Mesothelial cell of epicardium (in vitro differentiated cells): ENCODE measurements at regions not wholly inside any gene's neighbourhood (a gene's known extent, or its start where the extent isn't known, plus 50 kb on each side); places are given as distances from the start of the nearest gene placed in this dataset.
"Not testable (repeated sequence)": the region's sequence is repeated elsewhere in the genome, so short reads cannot be mapped to it uniquely, and the experiment has no call there.

Source experiments
- DNase-seq, 2 experiments: peaks; one replicate each; pipeline ENCODE4 v3.0.0; 2021; ENCODE audit warnings: low spot score in 2 of 2; ENCODE audit not compliant: unreplicated experiment in 2 of 2
- H3K27ac Mint-ChIP-seq: 2 replicates; pipeline ENCODE4 v1.8.0; 2021; ENCODE audit warnings: mixed read lengths
- H3K27me3 Mint-ChIP-seq: 2 replicates; pipeline ENCODE4 v1.8.0; 2021; ENCODE audit warnings: low read depth, mixed read lengths
- H3K36me3 Mint-ChIP-seq: 2 replicates; pipeline ENCODE4 v1.8.0; 2021; ENCODE audit warnings: mixed read lengths
- H3K4me1 Mint-ChIP-seq: 2 replicates; pipeline ENCODE4 v1.8.0; 2021; ENCODE audit warnings: mixed read lengths
- H3K4me3 Mint-ChIP-seq: 2 replicates; pipeline ENCODE4 v1.8.0; 2021; ENCODE audit warnings: mild to moderate bottlenecking, moderate library complexity, mixed read lengths
- H3K9me3 Mint-ChIP-seq: 2 replicates; pipeline ENCODE4 v1.8.0; 2021; ENCODE audit warnings: mixed read lengths
- CTCF ChIP-seq: fragments of 200-600 bp; sonication (generic); IDR thresholded peaks from one replicate; pipeline ENCODE4 v1.5.0; 2021; ENCODE audit warnings: antibody characterized with exemption; ENCODE audit not compliant: unreplicated experiment

GRCh38 chr6:86122086-86122485, 479.4 kb upstream of the SYNCRIP start:
- Mint-ChIP-seq H3K4me3 (no peak overlapping the region), H3K27me3 (no peaks in the 10 kb centered on the region), H3K36me3 (no peaks in the 10 kb centered on the region), H3K9me3 (no peaks in the 10 kb centered on the region), H3K27ac (no peak overlapping the region), H3K4me1 (peaks cover 4% of the 10 kb centered on the region)
- TF ChIP-seq CTCF: no peak
- DNase-seq: no peak

DNA sequence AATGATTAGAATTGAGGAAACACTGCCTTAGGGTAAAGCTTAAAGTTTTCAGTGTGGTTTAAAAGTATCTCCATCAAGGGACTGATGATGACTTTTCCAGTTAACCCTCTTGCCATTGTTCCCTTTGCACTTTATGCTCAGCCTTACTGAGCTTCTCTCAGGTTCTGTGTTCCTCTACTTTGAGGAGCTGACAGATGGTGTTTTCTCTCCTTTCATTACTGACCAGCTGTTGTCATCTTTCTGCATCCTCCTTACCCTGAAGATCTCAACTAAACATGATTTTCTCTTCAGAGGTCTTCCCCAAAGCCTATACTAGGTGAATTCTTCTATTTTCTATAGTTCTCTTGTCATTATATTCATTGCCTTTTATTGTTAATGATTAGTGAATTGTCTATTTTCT, 475.6 kb upstream of the SYNCRIP start:
- H3K27me3 Mint-ChIP-seq: no peaks in the 10 kb centered on the region
- peaks cover 16% of the 10 kb centered on the region for H3K9me3 Mint-ChIP-seq
- no peak for DNase-seq
- H3K27ac Mint-ChIP-seq: no peak overlapping the region
- no peaks in the 10 kb centered on the region for H3K36me3 Mint-ChIP-seq
- no peak overlapping the region for H3K4me3 Mint-ChIP-seq
- no peak for TF ChIP-seq CTCF
- peaks cover 4% of the 10 kb centered on the region for H3K4me1 Mint-ChIP-seq

GRCh38 chr6:86107985-86108384, 465.3 kb upstream of the SYNCRIP start:
- H3K27ac Mint-ChIP-seq: no peak overlapping the region
- H3K36me3 Mint-ChIP-seq: peaks cover 5% of the 10 kb centered on the region
- no peak for DNase-seq
- no peaks in the 10 kb centered on the region for H3K27me3 Mint-ChIP-seq
- peaks cover 26% of the 10 kb centered on the region for H3K9me3 Mint-ChIP-seq
- H3K4me3 Mint-ChIP-seq: no peak overlapping the region
- no peaks in the 10 kb centered on the region for H3K4me1 Mint-ChIP-seq
- no peak for TF ChIP-seq CTCF

DNA sequence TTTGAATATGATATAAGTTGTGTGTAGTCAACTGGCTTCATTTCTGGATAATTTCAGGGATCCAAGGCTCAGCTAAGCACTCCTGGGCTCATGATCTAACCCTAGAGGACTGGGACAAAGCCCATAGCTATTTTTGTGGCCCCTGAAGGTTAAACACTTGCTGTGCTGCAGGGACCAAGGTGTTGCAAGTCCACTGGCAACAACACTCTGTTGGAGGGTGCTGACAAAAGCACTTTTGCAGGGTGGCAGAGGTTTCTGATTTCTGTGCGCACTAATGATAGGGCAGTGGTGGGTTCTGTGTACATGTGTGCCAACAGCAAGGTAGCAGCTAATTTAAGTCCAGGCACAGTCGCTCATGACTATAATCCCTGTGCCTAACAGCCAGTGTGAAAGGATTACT, 445.3 kb upstream of the SYNCRIP start:
- no peaks in the 10 kb centered on the region for H3K27me3 Mint-ChIP-seq
- no peak overlapping the region for H3K4me3 Mint-ChIP-seq
- H3K4me1 Mint-ChIP-seq: no peaks in the 10 kb centered on the region

GRCh38 chr6:86079938-86080337, 437.3 kb upstream of the SYNCRIP start:
- Mint-ChIP-seq H3K36me3 (no peaks in the 10 kb centered on the region), H3K9me3 (peaks cover 27% of the 10 kb centered on the region), H3K4me1 (no peaks in the 10 kb centered on the region), H3K27ac (no peak overlapping the region), H3K4me3 (no peak overlapping the region), H3K27me3 (no peaks in the 10 kb centered on the region)
- no peak for DNase-seq
- TF ChIP-seq CTCF: no peak

More for the DNA sequence above, 445.3 kb upstream of the SYNCRIP start:
- Mint-ChIP-seq H3K36me3 (no peaks in the 10 kb centered on the region), H3K27ac (no peak overlapping the region), H3K9me3 (peaks cover 43% of the 10 kb centered on the region)
- no peak for TF ChIP-seq CTCF
- DNase-seq: no peak

DNA sequence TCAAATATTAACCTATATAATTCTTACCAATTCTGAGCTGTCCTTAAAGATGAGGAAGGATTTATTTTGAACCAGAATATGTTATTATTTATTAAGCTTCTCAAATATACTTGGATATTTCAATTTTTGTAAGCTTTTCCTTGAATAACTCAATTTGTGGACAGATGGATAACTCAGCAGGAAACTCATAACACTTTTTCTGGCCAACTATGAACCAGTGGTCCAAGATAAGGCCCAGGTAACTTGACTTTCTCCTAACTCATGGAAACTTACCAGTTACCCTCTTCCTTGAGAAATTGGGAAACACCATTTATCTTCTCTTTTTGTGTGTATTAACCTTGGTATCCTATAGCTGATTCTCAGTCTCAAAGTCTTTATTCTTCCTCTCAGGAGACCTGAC, 427.5 kb upstream of the SYNCRIP start:
- no peak for TF ChIP-seq CTCF
- Mint-ChIP-seq H3K27me3 (no peaks in the 10 kb centered on the region), H3K36me3 (no peaks in the 10 kb centered on the region), H3K4me1 (no peaks in the 10 kb centered on the region), H3K4me3 (no peak overlapping the region), H3K27ac (no peak overlapping the region), H3K9me3 (peaks cover 5% of the 10 kb centered on the region)
- DNase-seq: no peak

DNA sequence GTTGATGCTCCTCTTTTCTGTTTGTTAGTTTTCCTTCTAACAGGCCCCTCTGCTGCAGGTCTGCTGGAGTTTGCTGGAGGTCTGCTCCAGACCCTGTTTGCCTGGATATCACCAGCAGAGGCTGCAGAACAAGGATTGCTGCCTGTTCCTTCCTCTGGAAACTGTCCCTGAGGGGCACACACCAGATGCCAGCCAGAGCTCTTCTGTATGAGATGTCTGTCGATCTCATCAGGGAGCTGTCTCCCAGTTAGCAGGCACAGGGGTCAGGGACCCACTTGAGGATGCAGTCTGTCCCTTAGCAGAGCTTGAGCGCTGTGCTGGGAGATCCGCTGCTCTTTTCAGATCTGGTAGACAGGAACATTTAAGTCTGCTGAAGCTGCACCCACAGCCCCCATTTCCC, 422.3 kb upstream of the SYNCRIP start:
- not testable (repeated sequence) for DNase-seq
- H3K9me3 Mint-ChIP-seq: peaks cover 12% of the 10 kb centered on the region

GRCh38 chr6:86057293-86057980, 414.8 kb upstream of the SYNCRIP start:
- H3K4me1 Mint-ChIP-seq, H3K27ac Mint-ChIP-seq, H3K36me3 Mint-ChIP-seq, H3K27me3 Mint-ChIP-seq, DNase-seq: not testable (repeated sequence)
- H3K9me3 Mint-ChIP-seq: peaks cover 21% of the 10 kb centered on the region
- H3K4me3 Mint-ChIP-seq: peak overlapping the region; percentile 17

More for the DNA sequence above, 422.3 kb upstream of the SYNCRIP start:
- not testable (repeated sequence) for H3K27ac Mint-ChIP-seq, H3K36me3 Mint-ChIP-seq, H3K27me3 Mint-ChIP-seq, H3K4me3 Mint-ChIP-seq, H3K4me1 Mint-ChIP-seq
